SK-N-SH treated with all-trans-retinoic acid at 6 μM for 48 hours (cell line): ENCODE measurements at regions not wholly inside any gene's neighbourhood (a gene's known extent, or its start where the extent isn't known, plus 50 kb on each side); places are given as distances from the start of the nearest gene placed in this dataset.

ENCODE experiments used
- ARNTL ChIP-seq: fragments of 450-650 bp; formaldehyde crosslinking; IDR thresholded peaks from 2 replicates; pipeline ENCODE4 v1.5.0; 2020; ENCODE audit warnings: low read depth, mild to moderate bottlenecking, moderate library complexity, borderline replicate concordance
- CSDC2 ChIP-seq: fragments of 250-450 bp; sonication (Bioruptor Pico); IDR thresholded peaks from 2 replicates; pipeline ENCODE4 v1.5.0; 2020; ENCODE audit warnings: mild to moderate bottlenecking, moderate library complexity
- TSHZ2 ChIP-seq: fragments of 250-450 bp; sonication (Bioruptor Pico); IDR thresholded peaks from 2 replicates; pipeline ENCODE4 v1.5.0; 2020; ENCODE audit warnings: mild to moderate bottlenecking, moderate library complexity
- ZFP3 ChIP-seq: fragments of 250-450 bp; sonication (Bioruptor Pico); IDR thresholded peaks from 2 replicates; pipeline ENCODE4 v1.5.0; 2020; ENCODE audit warnings: mild to moderate bottlenecking, moderate library complexity
- ZFP30 ChIP-seq: fragments of 450-650 bp; formaldehyde crosslinking; IDR thresholded peaks from 2 replicates; pipeline ENCODE4 v1.5.0; 2022; ENCODE audit warnings: mild to moderate bottlenecking, moderate library complexity
- TF ChIP-seq, protein P1 (sequence below): fragments of 250-450 bp; sonication (Bioruptor Pico); IDR thresholded peaks from 2 replicates; pipeline ENCODE4 v1.8.0; 2020; ENCODE audit warnings: mild to moderate bottlenecking, moderate library complexity, borderline replicate concordance
- TF ChIP-seq, protein P2 (sequence below): fragments of 250-450 bp; sonication (Bioruptor Pico); IDR thresholded peaks from 2 replicates; pipeline ENCODE4 v1.8.0; 2021; ENCODE audit warnings: low read depth, mild to moderate bottlenecking, moderate library complexity, borderline replicate concordance

GRCh38 chr15:62325597-62325996 lies 160.5 kb upstream of the C2CD4B start:
- TF ChIP-seq, protein P1, sequence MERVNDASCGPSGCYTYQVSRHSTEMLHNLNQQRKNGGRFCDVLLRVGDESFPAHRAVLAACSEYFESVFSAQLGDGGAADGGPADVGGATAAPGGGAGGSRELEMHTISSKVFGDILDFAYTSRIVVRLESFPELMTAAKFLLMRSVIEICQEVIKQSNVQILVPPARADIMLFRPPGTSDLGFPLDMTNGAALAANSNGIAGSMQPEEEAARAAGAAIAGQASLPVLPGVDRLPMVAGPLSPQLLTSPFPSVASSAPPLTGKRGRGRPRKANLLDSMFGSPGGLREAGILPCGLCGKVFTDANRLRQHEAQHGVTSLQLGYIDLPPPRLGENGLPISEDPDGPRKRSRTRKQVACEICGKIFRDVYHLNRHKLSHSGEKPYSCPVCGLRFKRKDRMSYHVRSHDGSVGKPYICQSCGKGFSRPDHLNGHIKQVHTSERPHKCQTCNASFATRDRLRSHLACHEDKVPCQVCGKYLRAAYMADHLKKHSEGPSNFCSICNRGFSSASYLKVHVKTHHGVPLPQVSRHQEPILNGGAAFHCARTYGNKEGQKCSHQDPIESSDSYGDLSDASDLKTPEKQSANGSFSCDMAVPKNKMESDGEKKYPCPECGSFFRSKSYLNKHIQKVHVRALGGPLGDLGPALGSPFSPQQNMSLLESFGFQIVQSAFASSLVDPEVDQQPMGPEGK (CRISPR knock-in tag): no peak
- TF ChIP-seq ZFP30 (CRISPR knock-in tag): no peak
- TF ChIP-seq ARNTL (CRISPR knock-in tag): no peak
- TF ChIP-seq TSHZ2 (CRISPR knock-in tag): no peak
- TF ChIP-seq ZFP3 (CRISPR knock-in tag): no peak
- TF ChIP-seq, protein P2, sequence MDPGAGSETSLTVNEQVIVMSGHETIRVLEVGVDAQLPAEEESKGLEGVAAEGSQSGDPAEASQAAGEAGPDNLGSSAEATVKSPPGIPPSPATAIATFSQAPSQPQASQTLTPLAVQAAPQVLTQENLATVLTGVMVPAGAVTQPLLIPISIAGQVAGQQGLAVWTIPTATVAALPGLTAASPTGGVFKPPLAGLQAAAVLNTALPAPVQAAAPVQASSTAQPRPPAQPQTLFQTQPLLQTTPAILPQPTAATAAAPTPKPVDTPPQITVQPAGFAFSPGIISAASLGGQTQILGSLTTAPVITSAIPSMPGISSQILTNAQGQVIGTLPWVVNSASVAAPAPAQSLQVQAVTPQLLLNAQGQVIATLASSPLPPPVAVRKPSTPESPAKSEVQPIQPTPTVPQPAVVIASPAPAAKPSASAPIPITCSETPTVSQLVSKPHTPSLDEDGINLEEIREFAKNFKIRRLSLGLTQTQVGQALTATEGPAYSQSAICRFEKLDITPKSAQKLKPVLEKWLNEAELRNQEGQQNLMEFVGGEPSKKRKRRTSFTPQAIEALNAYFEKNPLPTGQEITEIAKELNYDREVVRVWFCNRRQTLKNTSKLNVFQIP (CRISPR knock-in tag): no peak
- TF ChIP-seq CSDC2 (CRISPR knock-in tag): no peak
